Neural progenitor cell (in vitro differentiated cells): ENCODE measurements at regions not wholly inside any gene's neighbourhood (a gene's known extent, or its start where the extent isn't known, plus 50 kb on each side); places are given as distances from the start of the nearest gene placed in this dataset.

ENCODE experiments used
- DNase-seq: peaks from one replicate; pipeline ENCODE4 v3.0.0-alpha.2; 2016; ENCODE audit warnings: low spot score
- H2AFZ ChIP-seq: fragments of 200-600 bp; sonication (generic); replicated peaks from 2 replicates; pipeline ENCODE4 v1.6.1; 2016; ENCODE audit warnings: antibody characterized with exemption
- H3F3A ChIP-seq: fragments of 200-600 bp; sonication (generic); 2 replicates; pipeline ENCODE4 v1.6.1; 2016; ENCODE audit warnings: antibody characterized with exemption, low read depth
- H3K27ac ChIP-seq: fragments of 200-600 bp; sonication (generic); 2 replicates; pipeline ENCODE4 v1.5.1; 2016; ENCODE audit warnings: mild to moderate bottlenecking
- H3K27me3 ChIP-seq: fragments of 200-600 bp; sonication (generic); 2 replicates; pipeline ENCODE4 v1.6.1; 2016; ENCODE audit warnings: mild to moderate bottlenecking, moderate library complexity
- H3K36me3 ChIP-seq: fragments of 200-600 bp; sonication (generic); 2 replicates; pipeline ENCODE4 v1.5.1; 2016
- H3K4me1 ChIP-seq: fragments of 200-600 bp; sonication (generic); 2 replicates; pipeline ENCODE4 v1.6.1; 2016; ENCODE audit warnings: mixed run types
- H3K4me2 ChIP-seq: fragments of 200-600 bp; sonication (generic); 2 replicates; pipeline ENCODE4 v1.6.1; 2016
- H3K4me3 ChIP-seq: fragments of 200-600 bp; sonication (generic); 2 replicates; pipeline ENCODE4 v1.5.1; 2016
- H3K79me2 ChIP-seq: fragments of 200-600 bp; sonication (generic); 2 replicates; pipeline ENCODE4 v1.6.1; 2016; ENCODE audit warnings: low read depth
- H3K9ac ChIP-seq: fragments of 200-600 bp; sonication (generic); 2 replicates; pipeline ENCODE4 v1.6.1; 2016
- H3K9me3 ChIP-seq: fragments of 200-600 bp; sonication (generic); 2 replicates; pipeline ENCODE4 v1.5.1; 2016; ENCODE audit warnings: low read depth
- H4K20me1 ChIP-seq: fragments of 200-600 bp; sonication (generic); 2 replicates; pipeline ENCODE4 v1.6.1; 2016; ENCODE audit warnings: low read depth
- H3K27ac Mint-ChIP-seq: 3 replicates; pipeline ENCODE4 v1.8.0; 2021; ENCODE audit warnings: mixed read lengths
- H3K27me3 Mint-ChIP-seq: 2 replicates; pipeline ENCODE4 v1.8.0; 2022; ENCODE audit warnings: low read depth, mild to moderate bottlenecking, inconsistent platforms, moderate library complexity, mixed read lengths; ENCODE audit not compliant: insufficient read depth
- H3K36me3 Mint-ChIP-seq: 3 replicates; pipeline ENCODE4 v1.8.0; 2021; ENCODE audit warnings: mixed read lengths
- H3K4me1 Mint-ChIP-seq: 3 replicates; pipeline ENCODE4 v1.8.0; 2021; ENCODE audit warnings: mixed read lengths
- H3K4me3 Mint-ChIP-seq: 3 replicates; pipeline ENCODE4 v1.8.0; 2021; ENCODE audit warnings: mild to moderate bottlenecking, moderate library complexity, mixed read lengths
- H3K9me3 Mint-ChIP-seq: 3 replicates; pipeline ENCODE4 v1.8.0; 2020; ENCODE audit warnings: mixed read lengths
- CTCF ChIP-seq: fragments of 200-600 bp; sonication (generic); IDR thresholded peaks from 2 replicates; pipeline ENCODE4 v1.5.1; 2017; ENCODE audit warnings: antibody characterized with exemption, mild to moderate bottlenecking
- EZH2 ChIP-seq: fragments of 200-600 bp; sonication (generic); IDR thresholded peaks from 2 replicates; pipeline ENCODE4 v1.6.1; 2017; ENCODE audit warnings: antibody characterized with exemption, mild to moderate bottlenecking, moderate library complexity
- EZH2phosphoT487 ChIP-seq: fragments of 200-600 bp; sonication (generic); IDR thresholded peaks from 2 replicates; pipeline ENCODE4 v1.6.1; 2017; ENCODE audit warnings: antibody characterized with exemption

DNA sequence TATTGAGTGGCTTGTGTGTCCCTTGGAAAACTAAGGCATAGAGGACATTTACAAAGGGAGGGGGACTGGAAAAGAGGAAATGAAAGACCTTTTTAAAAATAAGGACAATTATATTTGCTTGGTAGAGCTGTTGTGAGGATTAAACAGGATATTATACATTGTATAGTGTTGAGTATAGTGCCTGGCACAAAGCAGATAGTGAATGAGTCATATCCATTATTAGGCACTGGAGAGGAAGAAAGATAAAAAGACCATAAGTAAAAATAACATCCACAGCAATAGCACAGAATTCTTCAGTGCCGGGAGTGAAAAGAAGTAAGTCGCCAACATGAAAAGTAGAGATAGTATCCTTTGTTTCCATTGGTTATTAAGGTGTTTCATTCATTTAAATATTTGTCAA lies 623.3 kb downstream of the PDCD6IP start:
- Histone ChIP-seq H3K27me3 (no peaks in the 10 kb centered on the region), H3K36me3 (no peaks in the 10 kb centered on the region), H3K4me1 (no peaks in the 10 kb centered on the region), H3F3A (no peaks in the 10 kb centered on the region), H2AFZ (no peak overlapping the region), H3K27ac (no peak overlapping the region), H3K9me3 (no peaks in the 10 kb centered on the region), H3K4me3 (no peak overlapping the region), H3K9ac (no peak overlapping the region), H3K79me2 (no peaks in the 10 kb centered on the region), H4K20me1 (no peaks in the 10 kb centered on the region), H3K4me2 (no peak overlapping the region)
- H3K4me1 Mint-ChIP-seq, result no peaks in the 10 kb centered on the region
- TF ChIP-seq EZH2phosphoT487 (no peak), EZH2 (no peak), CTCF (no peak)
- no peaks in the 10 kb centered on the region for H3K9me3 Mint-ChIP-seq
- H3K27me3 Mint-ChIP-seq, result peaks cover 5% of the 10 kb centered on the region
- no peaks in the 10 kb centered on the region for H3K36me3 Mint-ChIP-seq
- no peak for DNase-seq
- H3K27ac Mint-ChIP-seq, result no peak overlapping the region
- no peak overlapping the region for H3K4me3 Mint-ChIP-seq

DNA sequence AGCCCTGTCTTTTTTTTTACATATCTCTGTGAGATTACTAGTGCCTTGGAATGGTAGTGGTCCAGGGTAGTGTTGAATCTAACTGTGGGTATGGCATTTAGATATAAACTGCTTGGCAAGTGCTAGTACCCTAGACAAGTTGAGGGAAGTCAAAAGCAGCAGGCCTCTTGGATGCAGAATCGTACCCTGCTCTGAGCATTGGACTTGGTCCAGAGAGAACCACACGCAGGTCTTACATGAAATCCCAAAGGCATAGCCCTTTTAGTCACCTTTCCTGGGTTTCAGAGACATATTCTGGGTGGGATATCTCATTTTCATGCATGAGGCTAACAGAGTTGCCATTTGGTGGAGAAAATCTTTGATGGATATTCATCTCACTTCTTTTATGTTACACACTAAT lies 641.4 kb downstream of the PDCD6IP start:
- H3K4me1 ChIP-seq, result no peaks in the 10 kb centered on the region
- Mint-ChIP-seq H3K4me1 (no peaks in the 10 kb centered on the region), H3K27ac (no peak overlapping the region), H3K4me3 (no peak overlapping the region), H3K27me3 (no peaks in the 10 kb centered on the region), H3K9me3 (peaks cover 12% of the 10 kb centered on the region), H3K36me3 (no peaks in the 10 kb centered on the region)
- DNase-seq, result no peak
- no peak overlapping the region for H3K4me2 ChIP-seq
- H3K27ac ChIP-seq, result no peak overlapping the region
- no peaks in the 10 kb centered on the region for H3K36me3 ChIP-seq
- no peaks in the 10 kb centered on the region for H3K27me3 ChIP-seq
- H4K20me1 ChIP-seq, result no peaks in the 10 kb centered on the region
- H3K79me2 ChIP-seq, result no peaks in the 10 kb centered on the region
- TF ChIP-seq CTCF (no peak), EZH2phosphoT487 (no peak), EZH2 (no peak)
- no peaks in the 10 kb centered on the region for H3F3A ChIP-seq
- no peak overlapping the region for H3K4me3 ChIP-seq
- no peaks in the 10 kb centered on the region for H3K9me3 ChIP-seq
- H3K9ac ChIP-seq, result no peak overlapping the region
- H2AFZ ChIP-seq, result no peak overlapping the region

DNA sequence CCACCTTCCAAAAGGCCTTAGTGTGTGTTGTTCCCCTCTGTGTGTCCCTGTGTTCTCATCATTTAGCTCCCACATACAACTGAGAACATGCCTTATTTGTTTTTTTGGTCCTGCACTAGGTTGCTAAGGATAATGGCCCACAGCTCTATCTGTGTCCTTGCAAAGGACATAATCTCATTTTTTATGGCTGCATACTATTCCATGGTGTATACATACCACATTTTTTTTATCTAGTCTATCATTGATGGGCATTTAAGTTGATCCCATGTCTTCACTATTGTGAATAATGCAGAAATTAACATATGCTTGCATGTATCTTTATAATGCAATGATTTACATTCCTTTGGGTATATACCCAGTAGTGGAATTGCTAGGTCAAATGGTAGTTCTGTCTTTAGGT lies 645.7 kb downstream of the PDCD6IP start:
- H2AFZ ChIP-seq, result no peak overlapping the region

More for the DNA sequence above, 645.7 kb downstream of the PDCD6IP start:
- Mint-ChIP-seq H3K9me3 (peaks cover 15% of the 10 kb centered on the region), H3K27me3 (no peaks in the 10 kb centered on the region), H3K4me1 (no peaks in the 10 kb centered on the region), H3K27ac (no peak overlapping the region), H3K4me3 (no peak overlapping the region), H3K36me3 (no peaks in the 10 kb centered on the region)
- Histone ChIP-seq H3F3A (no peaks in the 10 kb centered on the region), H3K27me3 (no peaks in the 10 kb centered on the region), H3K79me2 (no peaks in the 10 kb centered on the region), H3K4me3 (no peak overlapping the region), H3K9ac (no peak overlapping the region), H3K9me3 (no peaks in the 10 kb centered on the region), H3K4me1 (no peaks in the 10 kb centered on the region), H4K20me1 (no peaks in the 10 kb centered on the region), H3K4me2 (no peak overlapping the region), H3K27ac (no peak overlapping the region), H3K36me3 (no peaks in the 10 kb centered on the region)
- DNase-seq, result no peak
- TF ChIP-seq EZH2phosphoT487 (no peak), EZH2 (no peak), CTCF (no peak)
